Glutamatergic neuron (in vitro differentiated cells): ENCODE measurements at regions not wholly inside any gene's neighbourhood (a gene's known extent, or its start where the extent isn't known, plus 50 kb on each side); places are given as distances from the start of the nearest gene placed in this dataset.

Experiments used
- DNase-seq: peaks from one replicate; pipeline ENCODE4 v3.0.0; 2022
- H3K27ac Mint-ChIP-seq: one replicate; pipeline ENCODE4 v1.8.0; 2020; ENCODE audit warnings: mild to moderate bottlenecking, mixed read lengths, inconsistent platforms; ENCODE audit not compliant: unreplicated experiment
- H3K27me3 Mint-ChIP-seq: one replicate; pipeline ENCODE4 v1.8.0; 2020; ENCODE audit warnings: mild to moderate bottlenecking, moderate library complexity, mixed read lengths, inconsistent platforms; ENCODE audit not compliant: unreplicated experiment
- H3K36me3 Mint-ChIP-seq: one replicate; pipeline ENCODE4 v1.8.0; 2020; ENCODE audit warnings: mild to moderate bottlenecking, mixed read lengths, inconsistent platforms; ENCODE audit not compliant: unreplicated experiment
- H3K4me1 Mint-ChIP-seq: one replicate; pipeline ENCODE4 v1.8.0; 2020; ENCODE audit warnings: mild to moderate bottlenecking, low read depth, mixed read lengths, inconsistent platforms; ENCODE audit not compliant: unreplicated experiment
- H3K4me3 Mint-ChIP-seq: one replicate; pipeline ENCODE4 v1.8.0; 2020; ENCODE audit warnings: mild to moderate bottlenecking, mixed read lengths, inconsistent platforms; ENCODE audit not compliant: unreplicated experiment
- H3K9me3 Mint-ChIP-seq: one replicate; pipeline ENCODE4 v1.8.0; 2020; ENCODE audit warnings: mild to moderate bottlenecking, moderate library complexity, mixed read lengths, inconsistent platforms; ENCODE audit not compliant: unreplicated experiment
- TF ChIP-seq, protein P1 (sequence below): fragments of 200-600 bp; sonication (generic); IDR thresholded peaks from one replicate; pipeline ENCODE4 v1.5.0; 2021; ENCODE audit not compliant: partially characterized antibody, unreplicated experiment

DNA sequence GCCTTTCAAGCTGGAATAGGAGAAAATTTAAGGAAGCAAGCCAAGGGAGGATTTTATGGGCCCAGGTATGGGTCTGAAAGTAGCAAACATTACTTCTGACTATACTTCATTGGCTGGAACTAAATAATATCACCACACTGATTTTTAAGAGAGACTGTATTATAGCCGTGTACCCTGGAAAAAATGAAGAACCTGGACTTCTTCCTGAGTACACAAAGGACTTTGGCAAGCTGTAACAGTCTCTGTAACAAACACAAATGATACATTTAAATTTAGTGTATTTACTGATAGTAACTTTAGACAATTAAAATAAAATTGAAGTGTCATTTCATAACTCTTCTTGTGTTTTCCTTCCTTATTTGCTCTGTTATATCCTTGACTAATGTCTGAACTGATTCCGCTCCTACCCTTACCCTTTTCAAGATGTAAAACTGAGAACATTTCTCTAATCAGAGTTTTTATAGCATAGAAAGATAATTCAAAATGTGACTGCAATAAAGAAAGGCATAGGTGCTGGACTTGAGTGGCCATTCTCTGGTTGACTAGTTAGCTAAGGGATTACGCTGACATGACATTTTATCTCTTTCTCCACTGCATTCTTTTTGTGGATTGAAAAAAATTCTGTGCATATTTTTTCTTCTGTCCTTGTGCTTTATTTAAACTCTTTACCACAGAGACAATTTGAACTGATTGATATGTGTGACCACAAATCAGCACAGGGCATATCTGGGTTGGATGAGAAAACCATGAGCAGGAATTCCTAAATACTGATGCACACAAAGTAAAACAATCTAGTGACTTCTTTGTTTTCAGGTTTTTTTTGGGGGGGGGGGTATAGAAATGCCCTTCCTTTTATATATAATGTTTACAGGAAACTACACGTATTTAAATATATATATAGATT lies 349.7 kb downstream of the MDFIC start:
- H3K27me3 Mint-ChIP-seq, result peaks cover 1% of the 10 kb centered on the region
- TF ChIP-seq, protein P1, sequence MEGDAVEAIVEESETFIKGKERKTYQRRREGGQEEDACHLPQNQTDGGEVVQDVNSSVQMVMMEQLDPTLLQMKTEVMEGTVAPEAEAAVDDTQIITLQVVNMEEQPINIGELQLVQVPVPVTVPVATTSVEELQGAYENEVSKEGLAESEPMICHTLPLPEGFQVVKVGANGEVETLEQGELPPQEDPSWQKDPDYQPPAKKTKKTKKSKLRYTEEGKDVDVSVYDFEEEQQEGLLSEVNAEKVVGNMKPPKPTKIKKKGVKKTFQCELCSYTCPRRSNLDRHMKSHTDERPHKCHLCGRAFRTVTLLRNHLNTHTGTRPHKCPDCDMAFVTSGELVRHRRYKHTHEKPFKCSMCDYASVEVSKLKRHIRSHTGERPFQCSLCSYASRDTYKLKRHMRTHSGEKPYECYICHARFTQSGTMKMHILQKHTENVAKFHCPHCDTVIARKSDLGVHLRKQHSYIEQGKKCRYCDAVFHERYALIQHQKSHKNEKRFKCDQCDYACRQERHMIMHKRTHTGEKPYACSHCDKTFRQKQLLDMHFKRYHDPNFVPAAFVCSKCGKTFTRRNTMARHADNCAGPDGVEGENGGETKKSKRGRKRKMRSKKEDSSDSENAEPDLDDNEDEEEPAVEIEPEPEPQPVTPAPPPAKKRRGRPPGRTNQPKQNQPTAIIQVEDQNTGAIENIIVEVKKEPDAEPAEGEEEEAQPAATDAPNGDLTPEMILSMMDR, result no peak
- no peak overlapping the region for H3K4me3 Mint-ChIP-seq

DNA sequence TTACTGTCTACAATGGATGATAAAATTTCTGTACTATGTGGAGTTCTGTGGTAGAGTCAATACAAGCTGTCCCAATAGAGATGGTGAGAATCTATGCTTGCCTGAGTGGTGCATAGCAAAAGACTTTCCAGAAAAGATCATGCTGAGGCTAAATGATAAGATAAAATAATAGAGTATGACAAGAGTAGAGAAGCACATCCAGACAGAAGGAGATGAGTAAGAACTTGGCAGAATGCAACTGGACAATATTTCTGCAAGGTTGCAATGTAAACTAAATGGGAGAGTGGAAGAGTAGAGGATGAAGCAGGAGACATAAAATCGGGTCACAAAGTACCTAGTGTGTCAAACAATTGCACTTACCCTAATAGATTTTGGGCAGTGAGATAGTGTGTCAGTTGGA lies 347.6 kb downstream of the MDFIC start:
- no peak for DNase-seq
- H3K4me1 Mint-ChIP-seq, result no peaks in the 10 kb centered on the region
- H3K36me3 Mint-ChIP-seq, result no peaks in the 10 kb centered on the region
- no peak overlapping the region for H3K27ac Mint-ChIP-seq
- H3K9me3 Mint-ChIP-seq, result no peaks in the 10 kb centered on the region
- no peaks in the 10 kb centered on the region for H3K27me3 Mint-ChIP-seq
- no peak overlapping the region for H3K4me3 Mint-ChIP-seq
- TF ChIP-seq, protein P1, result no peak

More for the DNA sequence above, 349.7 kb downstream of the MDFIC start:
- no peak overlapping the region for H3K27ac Mint-ChIP-seq
- no peak for DNase-seq
- no peaks in the 10 kb centered on the region for H3K9me3 Mint-ChIP-seq
- no peaks in the 10 kb centered on the region for H3K36me3 Mint-ChIP-seq
- H3K4me1 Mint-ChIP-seq, result no peaks in the 10 kb centered on the region

DNA sequence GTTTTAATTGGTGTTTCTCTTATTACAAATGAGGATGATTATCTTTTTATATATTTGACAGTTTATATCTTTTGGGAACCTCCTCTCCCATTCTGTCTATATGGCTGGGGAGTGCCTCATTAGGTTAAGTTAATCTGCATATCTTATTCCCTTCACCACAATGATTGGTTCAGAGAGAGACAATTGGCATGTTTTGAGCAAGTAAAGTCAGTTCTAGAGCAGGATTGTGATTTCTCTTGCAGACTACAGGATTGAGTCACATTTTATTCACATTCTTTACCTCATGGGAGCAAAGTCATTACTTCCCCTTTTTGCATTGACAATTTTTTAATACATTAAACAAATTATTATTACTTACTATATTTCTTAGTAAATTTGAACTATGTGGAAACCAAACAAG lies 345.6 kb downstream of the MDFIC start:
- H3K27me3 Mint-ChIP-seq, result no peaks in the 10 kb centered on the region
- TF ChIP-seq, protein P1, result no peak
- H3K36me3 Mint-ChIP-seq, result no peaks in the 10 kb centered on the region
- no peak for DNase-seq
- no peak overlapping the region for H3K27ac Mint-ChIP-seq
- no peaks in the 10 kb centered on the region for H3K4me1 Mint-ChIP-seq
- H3K9me3 Mint-ChIP-seq, result no peaks in the 10 kb centered on the region
- H3K4me3 Mint-ChIP-seq, result no peak overlapping the region

DNA sequence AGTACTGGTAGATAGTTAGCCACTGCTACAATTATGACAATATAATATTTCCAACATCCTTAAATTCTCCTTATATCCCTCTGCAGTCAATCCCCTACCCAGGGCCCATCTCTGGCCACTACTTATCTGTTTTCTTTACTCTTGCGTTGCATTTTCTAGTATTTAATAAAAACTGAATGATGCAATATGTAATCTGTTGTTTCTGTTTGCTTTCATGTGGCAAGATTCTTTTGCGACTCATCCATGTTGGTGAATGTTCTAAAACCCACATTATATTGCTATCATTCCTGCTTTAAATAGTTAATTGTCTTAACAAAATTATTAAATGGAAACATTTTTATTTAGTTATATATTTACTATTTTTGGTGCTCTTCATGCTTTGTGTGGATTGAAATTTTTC lies 338.5 kb downstream of the MDFIC start:
- Mint-ChIP-seq H3K27me3 (no peaks in the 10 kb centered on the region), H3K27ac (no peak overlapping the region), H3K4me3 (no peak overlapping the region), H3K4me1 (no peaks in the 10 kb centered on the region), H3K36me3 (no peaks in the 10 kb centered on the region), H3K9me3 (no peaks in the 10 kb centered on the region)
- TF ChIP-seq, protein P1, result no peak
- DNase-seq, result no peak

DNA sequence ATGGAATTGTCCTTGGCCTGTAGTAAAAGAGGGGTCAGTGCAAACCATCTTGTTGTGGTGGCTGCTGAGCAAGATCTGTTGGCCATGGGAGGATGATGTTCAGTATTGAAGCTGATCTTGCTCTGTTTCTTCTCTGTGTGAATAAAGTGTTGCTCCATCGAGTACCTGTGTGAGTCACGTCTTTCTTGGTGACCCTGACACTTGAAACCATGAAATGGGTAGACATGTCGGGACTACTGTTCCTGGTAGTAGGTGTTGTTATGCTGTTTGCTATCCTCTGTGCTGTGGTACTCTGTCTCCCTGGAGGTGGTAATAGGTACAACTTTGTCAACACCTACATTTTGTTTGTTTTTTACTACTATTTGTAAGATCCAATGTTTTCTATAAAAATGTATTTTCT lies 330.6 kb downstream of the MDFIC start:
- H3K4me1 Mint-ChIP-seq, result peaks cover 3% of the 10 kb centered on the region
- DNase-seq, result no peak
- H3K9me3 Mint-ChIP-seq, result no peaks in the 10 kb centered on the region
- TF ChIP-seq, protein P1, result no peak
- H3K4me3 Mint-ChIP-seq, result no peak overlapping the region
- H3K27ac Mint-ChIP-seq, result no peak overlapping the region
- H3K36me3 Mint-ChIP-seq, result no peaks in the 10 kb centered on the region
- H3K27me3 Mint-ChIP-seq, result no peaks in the 10 kb centered on the region
